Naive B cell (primary cell): ENCODE measurements at regions not wholly inside any gene's neighbourhood (a gene's known extent, or its start where the extent isn't known, plus 50 kb on each side); places are given as distances from the start of the nearest gene placed in this dataset.
A peak's percentile ranks its signal among the peaks of the same experiment; 100 is the strongest.

Experiments
- ATAC-seq, 2 donors: fragments of 150-1000 bp; cut with Tn5 transposase; 2 replicates each; pipeline ENCODE4 v1.10.0; 2021; ENCODE audit warnings: low read depth in 2 of 2, mild to moderate bottlenecking in 2 of 2, moderate library complexity in 2 of 2
- DNase-seq: peaks from one replicate; pipeline ENCODE4 v3.0.0; 2022
- H3K27ac Mint-ChIP-seq, 6 donors: one replicate each; pipeline ENCODE4 v1.8.0; 2020 to 2022; ENCODE audit warnings: mild to moderate bottlenecking in 6 of 6, mixed read lengths in 6 of 6, moderate library complexity in 5 of 6, inconsistent platforms in 2 of 6
- H3K27me3 Mint-ChIP-seq, 3 donors: one replicate each; pipeline ENCODE4 v1.8.0; 2021 to 2022; ENCODE audit warnings: mixed read lengths in 3 of 3, mild to moderate bottlenecking in 1 of 3
- H3K36me3 Mint-ChIP-seq, 2 donors: one replicate each; pipeline ENCODE4 v1.8.0; 2020 to 2022; ENCODE audit warnings: mixed read lengths in 2 of 2, inconsistent platforms in 1 of 2, mild to moderate bottlenecking in 1 of 2
- H3K4me1 Mint-ChIP-seq, 3 donors: one replicate each; pipeline ENCODE4 v1.8.0; 2020 to 2022; ENCODE audit warnings: mixed read lengths in 3 of 3, inconsistent platforms in 1 of 3, mild to moderate bottlenecking in 1 of 3, moderate library complexity in 1 of 3
- H3K4me3 Mint-ChIP-seq, 8 donors: one replicate each; pipeline ENCODE4 v1.8.0; 2020 to 2022; ENCODE audit warnings: mild to moderate bottlenecking in 8 of 8, mixed read lengths in 8 of 8, moderate library complexity in 8 of 8, inconsistent platforms in 2 of 8
- H3K9me3 Mint-ChIP-seq, 7 donors: one replicate each; pipeline ENCODE4 v1.8.0; 2020 to 2022; ENCODE audit warnings: mixed read lengths in 7 of 7, mild to moderate bottlenecking in 5 of 7, inconsistent platforms in 2 of 7, moderate library complexity in 1 of 7

- Mint-ChIP-seq H3K36me3 (no peaks in the 10 kb centered on the region), H3K4me1 (peaks cover 4 to 6% (median 6%) of the 10 kb centered on the region in 3 donors), H3K4me3 (no peak overlapping the region), H3K9me3 (peaks cover 0 to 3% (median 0%) of the 10 kb centered on the region in 7 donors), H3K27me3 (peaks cover 12 to 42% (median 35%) of the 10 kb centered on the region in 3 donors), H3K27ac (peak overlapping the region in 2 of 6 donors; percentile 14 to 56)
- DNase-seq (peak; percentile 36), ATAC-seq (no peak)
Measured at GRCh38 chr14:100662879-100663760, 63.6 kb upstream of the DLK1 start.

DNA sequence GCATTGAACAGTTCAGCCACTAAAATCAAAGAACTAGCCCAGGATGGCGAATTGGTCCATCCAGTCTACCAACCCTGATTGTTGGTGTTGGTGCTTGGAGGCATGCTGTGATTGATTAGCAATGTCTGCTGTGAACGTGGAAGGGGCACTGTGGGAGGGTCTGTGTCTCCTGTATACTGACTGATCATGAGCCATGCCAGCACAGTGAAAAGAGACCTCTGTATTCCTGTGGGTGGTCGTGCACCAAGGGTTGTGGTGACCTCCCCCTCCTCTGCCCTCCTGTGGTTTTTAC, 63.0 kb upstream of the DLK1 start:
- peaks cover 0 to 3% (median 0%) of the 10 kb centered on the region in 7 donors for H3K9me3 Mint-ChIP-seq
- H3K4me1 Mint-ChIP-seq = peaks cover 4 to 6% (median 6%) of the 10 kb centered on the region in 3 donors
- H3K4me3 Mint-ChIP-seq = no peak overlapping the region
- DNase-seq = no peak
- ATAC-seq = no peak
- peak overlapping the region in 1 of 6 donors; percentile 14 for H3K27ac Mint-ChIP-seq
- no peaks in the 10 kb centered on the region for H3K36me3 Mint-ChIP-seq
- H3K27me3 Mint-ChIP-seq = peaks cover 12 to 47% (median 39%) of the 10 kb centered on the region in 3 donors

- H3K9me3 Mint-ChIP-seq = peaks cover 0 to 3% (median 0%) of the 10 kb centered on the region in 7 donors
- no peaks in the 10 kb centered on the region for H3K36me3 Mint-ChIP-seq
- H3K27ac Mint-ChIP-seq = no peak overlapping the region
- H3K27me3 Mint-ChIP-seq = peaks cover 12 to 53% (median 45%) of the 10 kb centered on the region in 3 donors
- no peak overlapping the region for H3K4me3 Mint-ChIP-seq
- ATAC-seq (no peak), DNase-seq (no peak)
- peaks cover 4 to 6% (median 6%) of the 10 kb centered on the region in 3 donors for H3K4me1 Mint-ChIP-seq
Measured at GRCh38 chr14:100664231-100664630, 62.5 kb upstream of the DLK1 start.

DNA sequence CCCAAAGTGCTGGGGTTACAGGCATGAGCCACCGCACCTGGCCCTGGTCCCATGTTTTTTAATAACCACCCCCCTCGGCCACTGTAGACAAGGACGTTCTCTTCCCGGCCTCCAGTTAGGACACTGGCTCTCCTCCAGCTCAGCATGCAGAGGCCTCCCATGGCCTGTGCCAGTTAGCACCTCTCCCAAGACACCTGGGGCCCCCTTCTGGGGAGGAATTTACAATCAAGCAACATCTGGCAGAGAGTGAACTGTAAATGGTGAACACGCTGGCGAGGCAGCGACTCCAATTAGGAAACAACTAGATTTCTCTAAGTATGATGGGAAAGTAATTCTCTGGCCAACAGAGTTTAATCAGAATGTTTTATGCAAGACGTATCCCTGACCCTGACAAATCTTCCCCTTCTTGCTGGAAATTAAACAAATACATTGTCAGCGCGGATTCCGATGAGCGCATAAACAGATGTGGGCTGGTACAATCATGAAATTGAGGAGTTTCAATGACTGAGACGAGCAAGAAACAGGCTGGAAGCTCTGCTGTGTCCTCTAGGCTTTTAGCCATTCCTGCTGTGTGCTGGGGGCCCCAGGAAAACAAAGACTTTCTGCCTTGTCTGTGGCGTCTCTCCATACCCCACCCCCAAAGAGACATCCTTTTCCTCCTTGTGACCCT, 61.7 kb upstream of the DLK1 start:
- Mint-ChIP-seq H3K36me3 (no peaks in the 10 kb centered on the region), H3K27me3 (peaks cover 19 to 60% (median 51%) of the 10 kb centered on the region in 3 donors)

GRCh38 chr14:100665511-100666032, 61.1 kb upstream of the DLK1 start:
- ATAC-seq (no peak), DNase-seq (no peak)
- Mint-ChIP-seq H3K27ac (peak overlapping the region in 1 of 6 donors; percentile 51), H3K4me1 (peaks cover 4 to 6% (median 6%) of the 10 kb centered on the region in 3 donors), H3K36me3 (no peaks in the 10 kb centered on the region), H3K9me3 (peaks cover 0 to 3% (median 0%) of the 10 kb centered on the region in 7 donors), H3K27me3 (peaks cover 19 to 61% (median 51%) of the 10 kb centered on the region in 3 donors), H3K4me3 (peak overlapping the region in 1 of 8 donors; percentile 48)

More for the DNA sequence above, 61.7 kb upstream of the DLK1 start:
- Mint-ChIP-seq H3K27ac (no peak overlapping the region), H3K4me3 (no peak overlapping the region), H3K9me3 (peaks cover 0 to 3% (median 0%) of the 10 kb centered on the region in 7 donors), H3K4me1 (peaks cover 4 to 6% (median 6%) of the 10 kb centered on the region in 3 donors)
- ATAC-seq (no peak), DNase-seq (no peak)

DNA sequence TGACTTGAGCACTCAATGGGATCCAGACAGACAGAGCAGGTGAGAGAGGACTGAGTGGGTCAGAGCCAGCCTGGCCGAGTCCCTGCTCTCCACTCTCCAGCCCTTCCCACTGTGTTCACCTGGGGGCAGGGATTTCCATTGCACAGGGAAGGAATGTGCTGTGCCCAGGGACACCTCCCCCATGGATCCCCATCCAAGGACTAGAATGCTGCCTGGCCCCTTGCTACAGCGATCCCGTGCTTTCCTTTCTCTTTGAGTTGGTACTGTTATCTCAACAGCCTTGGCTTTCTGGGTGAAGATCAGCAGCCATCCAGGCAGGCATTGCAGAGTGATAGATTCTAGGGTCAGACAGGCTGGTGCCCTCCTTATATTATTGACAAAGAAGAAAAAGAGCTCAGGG, 60.3 kb upstream of the DLK1 start:
- H3K9me3 Mint-ChIP-seq = peaks cover 0 to 3% (median 0%) of the 10 kb centered on the region in 7 donors
- H3K36me3 Mint-ChIP-seq = no peaks in the 10 kb centered on the region

DNA sequence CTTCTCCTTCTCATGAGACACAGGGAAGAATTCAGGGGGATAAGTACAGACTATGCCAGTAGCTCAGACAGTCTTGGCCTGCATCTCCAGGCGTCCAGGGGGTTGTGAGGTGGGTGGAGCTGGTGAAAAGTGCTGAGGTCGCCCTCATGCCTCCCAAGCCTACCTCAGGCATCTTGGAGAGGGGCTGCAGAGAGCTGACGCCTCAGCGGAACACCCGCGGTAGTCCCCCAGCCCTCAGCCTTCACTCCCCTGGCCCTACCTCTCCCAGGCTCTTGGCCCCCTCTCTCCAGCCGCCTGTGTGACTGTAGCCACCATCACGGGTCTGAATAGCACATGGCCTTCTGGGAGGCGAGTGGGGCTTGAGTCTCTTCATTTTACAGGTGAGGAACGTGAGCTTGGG, 59.8 kb upstream of the DLK1 start:
- Mint-ChIP-seq H3K4me3 (no peak overlapping the region), H3K36me3 (no peaks in the 10 kb centered on the region), H3K4me1 (peaks cover 4 to 9% (median 6%) of the 10 kb centered on the region in 3 donors), H3K27me3 (peaks cover 27 to 67% (median 62%) of the 10 kb centered on the region in 3 donors), H3K27ac (no peak overlapping the region), H3K9me3 (peaks cover 0 to 3% (median 0%) of the 10 kb centered on the region in 7 donors)
- DNase-seq (no peak), ATAC-seq (no peak)

More for the DNA sequence above, 60.3 kb upstream of the DLK1 start:
- peaks cover 4 to 6% (median 6%) of the 10 kb centered on the region in 3 donors for H3K4me1 Mint-ChIP-seq
- DNase-seq = no peak
- peaks cover 24 to 62% (median 57%) of the 10 kb centered on the region in 3 donors for H3K27me3 Mint-ChIP-seq
- ATAC-seq = no peak
- no peak overlapping the region for H3K4me3 Mint-ChIP-seq
- no peak overlapping the region for H3K27ac Mint-ChIP-seq

- Mint-ChIP-seq H3K9me3 (peaks cover 0 to 3% (median 0%) of the 10 kb centered on the region in 7 donors), H3K36me3 (no peaks in the 10 kb centered on the region), H3K27me3 (peaks cover 29 to 74% (median 68%) of the 10 kb centered on the region in 3 donors), H3K4me3 (no peak overlapping the region), H3K27ac (no peak overlapping the region), H3K4me1 (peaks cover 4 to 9% (median 6%) of the 10 kb centered on the region in 3 donors)
- ATAC-seq (no peak), DNase-seq (no peak)
Measured at GRCh38 chr14:100667656-100668055, 59.0 kb upstream of the DLK1 start.

DNA sequence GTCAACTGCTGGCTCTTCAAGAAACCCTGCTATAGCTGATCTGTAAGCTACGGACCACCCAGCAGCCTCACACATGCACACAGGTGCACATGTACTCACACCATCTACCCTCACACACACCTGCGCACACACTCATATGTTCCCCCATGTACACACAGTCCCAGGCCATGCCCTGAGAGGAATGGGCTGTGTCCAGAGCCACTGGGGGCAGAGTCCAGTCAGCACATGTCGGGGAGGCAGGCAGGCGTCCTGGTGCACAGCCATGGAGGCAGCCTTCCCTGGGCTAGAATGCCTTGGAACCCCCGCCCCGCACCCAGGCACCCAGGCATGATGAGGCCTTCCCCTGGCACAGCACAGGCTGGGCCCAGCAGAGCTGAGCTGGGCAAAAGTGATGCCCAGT, 58.3 kb upstream of the DLK1 start:
- H3K27ac Mint-ChIP-seq = no peak overlapping the region
- no peak for ATAC-seq
- H3K4me3 Mint-ChIP-seq = no peak overlapping the region

GRCh38 chr14:100669011-100669412, 57.7 kb upstream of the DLK1 start:
- ATAC-seq (no peak), DNase-seq (no peak)
- Mint-ChIP-seq H3K4me1 (peaks cover 6 to 9% (median 8%) of the 10 kb centered on the region in 3 donors), H3K27ac (no peak overlapping the region), H3K27me3 (peaks cover 35 to 87% (median 82%) of the 10 kb centered on the region in 3 donors), H3K9me3 (peaks cover 0 to 3% (median 0%) of the 10 kb centered on the region in 7 donors), H3K4me3 (no peak overlapping the region), H3K36me3 (no peaks in the 10 kb centered on the region)

More for the DNA sequence above, 58.3 kb upstream of the DLK1 start:
- no peak for DNase-seq
- peaks cover 3 to 4% (median 3%) of the 10 kb centered on the region in 3 donors for H3K4me1 Mint-ChIP-seq
- H3K27me3 Mint-ChIP-seq = peaks cover 29 to 81% (median 75%) of the 10 kb centered on the region in 3 donors
- peaks cover 0 to 3% (median 0%) of the 10 kb centered on the region in 7 donors for H3K9me3 Mint-ChIP-seq
- H3K36me3 Mint-ChIP-seq = no peaks in the 10 kb centered on the region

DNA sequence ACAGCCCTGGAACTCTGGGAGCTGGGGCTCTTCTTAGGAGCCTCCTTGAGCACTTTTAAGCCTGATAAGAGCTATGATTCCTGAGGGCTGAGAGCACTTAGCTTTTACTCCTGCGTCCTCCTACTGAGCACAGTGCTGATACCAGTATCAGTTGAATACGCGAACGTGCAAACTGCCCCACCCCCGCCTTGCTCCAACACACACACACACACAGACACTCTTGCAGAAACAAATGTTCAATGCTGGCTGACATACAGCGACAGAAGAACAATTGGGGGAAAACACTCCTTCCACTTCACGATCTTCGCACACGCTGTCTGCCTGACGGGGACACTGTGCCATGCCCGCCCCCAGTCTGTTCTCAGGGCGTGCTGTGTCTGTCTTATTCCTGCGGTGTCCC, 57.2 kb upstream of the DLK1 start:
- Mint-ChIP-seq H3K36me3 (no peaks in the 10 kb centered on the region), H3K27me3 (peaks cover 35 to 87% (median 83%) of the 10 kb centered on the region in 3 donors), H3K4me1 (peaks cover 6 to 9% (median 8%) of the 10 kb centered on the region in 3 donors), H3K9me3 (peaks cover 0 to 3% (median 0%) of the 10 kb centered on the region in 7 donors), H3K4me3 (no peak overlapping the region), H3K27ac (no peak overlapping the region)
- ATAC-seq (no peak), DNase-seq (no peak)

GRCh38 chr14:100670017-100670752, 56.5 kb upstream of the DLK1 start:
- ATAC-seq (no peak), DNase-seq (no peak)
- H3K4me3 Mint-ChIP-seq = no peak overlapping the region

DNA sequence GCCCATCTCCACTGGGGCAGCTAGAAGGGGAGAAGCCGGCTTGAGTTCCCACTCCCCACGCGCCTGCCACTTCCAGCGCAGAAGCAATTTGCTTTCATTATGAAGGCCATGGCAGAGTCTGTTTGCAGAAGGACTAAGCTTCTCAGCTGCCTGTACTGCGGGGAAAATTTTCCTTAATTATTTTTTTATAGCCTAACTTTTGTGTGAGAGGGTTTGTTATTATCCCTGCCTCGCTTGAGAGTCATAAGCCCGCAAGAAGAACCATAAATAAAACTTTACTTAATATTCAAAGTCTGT, 56.0 kb upstream of the DLK1 start:
- DNase-seq (no peak), ATAC-seq (no peak)
- Mint-ChIP-seq H3K27ac (no peak overlapping the region), H3K36me3 (no peaks in the 10 kb centered on the region), H3K4me1 (peaks cover 6 to 9% (median 8%) of the 10 kb centered on the region in 3 donors), H3K27me3 (peaks cover 27 to 81% (median 80%) of the 10 kb centered on the region in 3 donors), H3K4me3 (no peak overlapping the region), H3K9me3 (peaks cover 0 to 3% (median 0%) of the 10 kb centered on the region in 7 donors)

More at GRCh38 chr14:100670017-100670752, 56.5 kb upstream of the DLK1 start:
- H3K27me3 Mint-ChIP-seq = peaks cover 31 to 86% (median 83%) of the 10 kb centered on the region in 3 donors
- H3K36me3 Mint-ChIP-seq = no peaks in the 10 kb centered on the region
- peaks cover 6 to 9% (median 8%) of the 10 kb centered on the region in 3 donors for H3K4me1 Mint-ChIP-seq
- H3K27ac Mint-ChIP-seq = no peak overlapping the region
- H3K9me3 Mint-ChIP-seq = peaks cover 0 to 3% (median 0%) of the 10 kb centered on the region in 7 donors
